ENCODE measurements at regions not wholly inside any gene's neighbourhood (a gene's known extent, or its start where the extent isn't known, plus 50 kb on each side); places are given as distances from the start of the nearest gene placed in this dataset.

DNA sequence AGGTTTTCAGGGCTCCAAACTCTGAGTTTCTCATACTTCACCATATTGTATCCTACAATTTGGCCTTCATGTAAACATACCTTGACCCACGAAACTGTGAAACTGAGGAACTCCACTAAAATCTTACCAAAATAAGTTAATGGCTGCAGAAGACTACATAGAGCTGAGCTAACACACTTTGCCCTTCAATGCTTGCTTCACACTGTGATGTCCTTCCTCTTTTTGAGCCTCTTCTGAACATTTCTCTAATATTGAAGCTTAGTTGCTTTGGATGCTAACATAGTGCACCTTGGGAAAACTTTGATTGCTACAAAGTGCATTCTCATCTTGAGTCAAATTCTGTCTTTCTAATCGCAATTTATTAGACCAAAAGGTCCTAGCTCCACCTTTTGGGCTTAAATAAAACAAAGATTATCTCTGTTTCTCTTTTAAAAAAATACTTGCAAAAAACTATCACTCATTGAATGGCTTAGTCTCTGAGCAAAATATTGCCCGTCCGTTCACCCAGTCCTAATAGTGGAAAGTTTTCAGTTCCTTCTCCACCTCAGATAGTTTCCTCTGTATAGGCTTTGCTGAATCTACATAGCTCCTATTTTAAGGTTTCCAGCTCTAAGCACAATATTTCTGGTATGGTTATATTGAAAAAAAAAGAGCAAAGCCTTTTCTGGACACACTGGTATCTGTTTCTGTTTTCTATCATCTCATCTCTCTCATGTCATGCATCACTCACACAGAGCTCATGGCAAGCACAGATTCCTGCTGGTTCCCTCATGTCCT, 494.6 kb downstream of the RFPL4B start:
- TF ChIP-seq TAF1 (IDR thresholded peaks at IDR 0.05; ENCODE audit: borderline replicate concordance, insufficient read depth, low read length) (no peak), POLR2AphosphoS5 (IDR thresholded peaks at IDR 0.05; ENCODE audit: low read depth, low read length) (no peak)
